ENCODE measurements at regions not wholly inside any gene's neighbourhood (a gene's known extent, or its start where the extent isn't known, plus 50 kb on each side); places are given as distances from the start of the nearest gene placed in this dataset.

DNA sequence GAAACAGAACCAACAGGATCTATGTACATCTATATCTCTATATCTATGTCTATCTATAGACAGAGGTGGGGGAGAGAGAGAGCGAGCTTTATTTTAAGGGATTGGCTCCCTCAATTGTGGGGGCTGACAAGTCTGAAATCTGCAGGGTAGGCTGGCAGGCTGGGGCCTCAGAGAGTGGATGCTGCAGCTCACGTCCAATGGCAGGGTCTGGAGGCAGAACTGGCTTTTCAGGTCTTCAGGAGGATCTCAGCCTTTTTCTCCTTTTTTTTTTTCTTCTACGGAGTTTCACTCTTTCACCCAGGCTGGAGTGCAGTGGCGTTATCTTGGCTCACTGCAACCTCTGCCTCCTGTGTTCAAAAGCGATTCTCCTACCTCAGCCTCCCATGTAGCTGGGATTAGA, 77.2 kb downstream of the ARL4C start:
- H4K20me1 ChIP-seq (ENCODE audit: control insufficient read depth, insufficient read depth, insufficient read length), result no peaks in the 10 kb centered on the region
- no peak overlapping the region for H3K4ac ChIP-seq (ENCODE audit: low read depth, low read length)
- no peak overlapping the region for H3K56ac ChIP-seq (ENCODE audit: insufficient read length, low read depth, low read length)
- H3K9me3 Mint-ChIP-seq, result peaks cover 4 to 6% of the 10 kb centered on the region in 2 experiments; a peak in 4 of 5 replicates
- no peaks in the 10 kb centered on the region for H3K23me2 ChIP-seq (ENCODE audit: insufficient read length, low read depth, low read length, poor library complexity, severe bottlenecking)
- H3K9ac ChIP-seq (ENCODE audit: extremely low read depth, insufficient read length, low read length), result no peak overlapping the region
- TF ChIP-seq, protein P1, sequence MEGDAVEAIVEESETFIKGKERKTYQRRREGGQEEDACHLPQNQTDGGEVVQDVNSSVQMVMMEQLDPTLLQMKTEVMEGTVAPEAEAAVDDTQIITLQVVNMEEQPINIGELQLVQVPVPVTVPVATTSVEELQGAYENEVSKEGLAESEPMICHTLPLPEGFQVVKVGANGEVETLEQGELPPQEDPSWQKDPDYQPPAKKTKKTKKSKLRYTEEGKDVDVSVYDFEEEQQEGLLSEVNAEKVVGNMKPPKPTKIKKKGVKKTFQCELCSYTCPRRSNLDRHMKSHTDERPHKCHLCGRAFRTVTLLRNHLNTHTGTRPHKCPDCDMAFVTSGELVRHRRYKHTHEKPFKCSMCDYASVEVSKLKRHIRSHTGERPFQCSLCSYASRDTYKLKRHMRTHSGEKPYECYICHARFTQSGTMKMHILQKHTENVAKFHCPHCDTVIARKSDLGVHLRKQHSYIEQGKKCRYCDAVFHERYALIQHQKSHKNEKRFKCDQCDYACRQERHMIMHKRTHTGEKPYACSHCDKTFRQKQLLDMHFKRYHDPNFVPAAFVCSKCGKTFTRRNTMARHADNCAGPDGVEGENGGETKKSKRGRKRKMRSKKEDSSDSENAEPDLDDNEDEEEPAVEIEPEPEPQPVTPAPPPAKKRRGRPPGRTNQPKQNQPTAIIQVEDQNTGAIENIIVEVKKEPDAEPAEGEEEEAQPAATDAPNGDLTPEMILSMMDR (conservative IDR thresholded peaks at IDR 0.05), result no peak
- no peak overlapping the region for H3K27ac Mint-ChIP-seq
- no peak overlapping the region for H2BK5ac ChIP-seq (ENCODE audit: insufficient read length, low read length)
- no peak overlapping the region for H4K5ac ChIP-seq (ENCODE audit: insufficient read length, low read depth, low read length)
- no peak overlapping the region for H2BK20ac ChIP-seq (ENCODE audit: low read depth, low read length, poor library complexity, severe bottlenecking)
- H3K4me2 ChIP-seq (ENCODE audit: insufficient read depth, insufficient read length, low read length), result no peak overlapping the region
- no peak overlapping the region for H4K91ac ChIP-seq (ENCODE audit: insufficient read length, low read depth, low read length)
- H3K27me3 Mint-ChIP-seq (ENCODE audit: low read depth), result peaks cover 54% of the 10 kb centered on the region
- H3K4me1 Mint-ChIP-seq, result peaks cover 3 to 23% of the 10 kb centered on the region in 2 experiments; a peak in 3 of 4 replicates
- H3K23ac ChIP-seq (ENCODE audit: insufficient read length, low read depth, low read length), result no peak overlapping the region
- no peak overlapping the region for H2AK5ac ChIP-seq (ENCODE audit: insufficient read length, low read length)
- no peaks in the 10 kb centered on the region for H3K79me1 ChIP-seq (ENCODE audit: insufficient read depth, low read depth, low read length, poor library complexity, severe bottlenecking)
- WGBS (ENCODE audit: extremely low coverage, insufficient read length, low lambda C conversion rate), result no CpG with 5 or more reads among the region's 5 CpGs
- no peak overlapping the region for H2AFZ ChIP-seq (ENCODE audit: low read length)
- H3K27me3 ChIP-seq (ENCODE audit: insufficient read depth, low read length), result no peaks in the 10 kb centered on the region
- H3K4me1 ChIP-seq (ENCODE audit: insufficient read depth, low read length), result no peaks in the 10 kb centered on the region
- H3K18ac ChIP-seq (ENCODE audit: insufficient read length, low read depth, low read length), result no peak overlapping the region
- no peak for DNase-seq
- H3K27ac ChIP-seq (ENCODE audit: insufficient read length, low read depth, low read length), result no peak overlapping the region
- no peaks in the 10 kb centered on the region for H3K9me3 ChIP-seq (ENCODE audit: control insufficient read depth, low read depth, low read length)
- no peak overlapping the region for H2BK120ac ChIP-seq (ENCODE audit: low read depth, low read length, poor library complexity, severe bottlenecking)
- no peaks in the 10 kb centered on the region for H3K79me2 ChIP-seq (ENCODE audit: insufficient read depth, low read length)
- no peak overlapping the region for H3K14ac ChIP-seq (ENCODE audit: insufficient read depth, low read length)
- no peak overlapping the region for H4K8ac ChIP-seq (replicated peaks; ENCODE audit: insufficient read length, low read depth, low read length)
- H3K36me3 Mint-ChIP-seq (ENCODE audit: insufficient read depth in 1 of 3, low read depth in 3 of 3), result peaks cover 0 to 5% (median 0%) of the 10 kb centered on the region in 3 experiments; a peak in 3 of 7 replicates
- H2BK12ac ChIP-seq (ENCODE audit: insufficient read length, low read depth, low read length), result no peak overlapping the region
- H3T11ph ChIP-seq (ENCODE audit: low read length), result no peak overlapping the region
- H3K4me3 Mint-ChIP-seq, result no peak overlapping the region
- H2BK15ac ChIP-seq (ENCODE audit: low read depth, low read length), result no peak overlapping the region

Measured in H9 (cell line).